ENCODE measurements at regions not wholly inside any gene's neighbourhood (a gene's known extent, or its start where the extent isn't known, plus 50 kb on each side); places are given as distances from the start of the nearest gene placed in this dataset.

DNA sequence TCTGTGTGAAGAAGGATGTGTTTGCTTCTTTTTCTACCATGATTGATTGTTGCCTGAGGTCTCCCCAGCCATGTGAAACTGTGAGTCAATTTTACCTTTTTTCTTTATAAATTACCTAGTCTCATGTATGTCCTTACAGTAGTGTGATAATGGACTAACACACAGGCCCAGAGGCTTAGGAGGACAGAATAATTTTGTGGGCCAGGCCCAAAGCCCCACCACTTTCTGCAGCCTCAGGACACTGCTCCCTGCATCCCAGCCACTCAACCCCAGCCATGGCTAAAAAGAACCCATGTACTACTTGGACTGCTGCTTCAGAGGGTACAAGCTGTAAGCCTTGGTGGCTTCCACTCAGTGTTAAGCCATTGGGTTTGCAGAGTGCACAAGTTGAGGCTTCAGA lies 512.7 kb upstream of the CT83 start:
- no peaks in the 10 kb centered on the region for H3F3A ChIP-seq (ENCODE audit: low read depth)
- no peak overlapping the region for H3K4me2 ChIP-seq
- no peaks in the 10 kb centered on the region for H3K4me1 ChIP-seq
- Mint-ChIP-seq H3K27me3 (ENCODE audit: insufficient read depth, low read depth) (peaks cover 2% of the 10 kb centered on the region), H3K4me3 (no peak overlapping the region), H3K9me3 (peaks cover 21% of the 10 kb centered on the region), H3K4me1 (no peaks in the 10 kb centered on the region), H3K36me3 (no peaks in the 10 kb centered on the region), H3K27ac (no peak overlapping the region)
- TF ChIP-seq EZH2 (IDR thresholded peaks at IDR 0.05): no peak
- no peak for TF ChIP-seq EZH2phosphoT487 (IDR thresholded peaks at IDR 0.05)
- TF ChIP-seq, protein P1, sequence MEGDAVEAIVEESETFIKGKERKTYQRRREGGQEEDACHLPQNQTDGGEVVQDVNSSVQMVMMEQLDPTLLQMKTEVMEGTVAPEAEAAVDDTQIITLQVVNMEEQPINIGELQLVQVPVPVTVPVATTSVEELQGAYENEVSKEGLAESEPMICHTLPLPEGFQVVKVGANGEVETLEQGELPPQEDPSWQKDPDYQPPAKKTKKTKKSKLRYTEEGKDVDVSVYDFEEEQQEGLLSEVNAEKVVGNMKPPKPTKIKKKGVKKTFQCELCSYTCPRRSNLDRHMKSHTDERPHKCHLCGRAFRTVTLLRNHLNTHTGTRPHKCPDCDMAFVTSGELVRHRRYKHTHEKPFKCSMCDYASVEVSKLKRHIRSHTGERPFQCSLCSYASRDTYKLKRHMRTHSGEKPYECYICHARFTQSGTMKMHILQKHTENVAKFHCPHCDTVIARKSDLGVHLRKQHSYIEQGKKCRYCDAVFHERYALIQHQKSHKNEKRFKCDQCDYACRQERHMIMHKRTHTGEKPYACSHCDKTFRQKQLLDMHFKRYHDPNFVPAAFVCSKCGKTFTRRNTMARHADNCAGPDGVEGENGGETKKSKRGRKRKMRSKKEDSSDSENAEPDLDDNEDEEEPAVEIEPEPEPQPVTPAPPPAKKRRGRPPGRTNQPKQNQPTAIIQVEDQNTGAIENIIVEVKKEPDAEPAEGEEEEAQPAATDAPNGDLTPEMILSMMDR (IDR thresholded peaks at IDR 0.05): no peak
- no peak overlapping the region for H3K27ac ChIP-seq
- H3K4me3 ChIP-seq: no peak overlapping the region
- no peaks in the 10 kb centered on the region for H3K79me2 ChIP-seq (ENCODE audit: low read depth)
- no peak overlapping the region for H3K9ac ChIP-seq
- H3K27me3 ChIP-seq: no peaks in the 10 kb centered on the region
- H4K20me1 ChIP-seq (ENCODE audit: low read depth): no peaks in the 10 kb centered on the region
- H2AFZ ChIP-seq (replicated peaks): no peak overlapping the region
- no peaks in the 10 kb centered on the region for H3K36me3 ChIP-seq
- H3K9me3 ChIP-seq (ENCODE audit: low read depth): no peaks in the 10 kb centered on the region
- DNase-seq (ENCODE audit: low spot score): no peak

DNA sequence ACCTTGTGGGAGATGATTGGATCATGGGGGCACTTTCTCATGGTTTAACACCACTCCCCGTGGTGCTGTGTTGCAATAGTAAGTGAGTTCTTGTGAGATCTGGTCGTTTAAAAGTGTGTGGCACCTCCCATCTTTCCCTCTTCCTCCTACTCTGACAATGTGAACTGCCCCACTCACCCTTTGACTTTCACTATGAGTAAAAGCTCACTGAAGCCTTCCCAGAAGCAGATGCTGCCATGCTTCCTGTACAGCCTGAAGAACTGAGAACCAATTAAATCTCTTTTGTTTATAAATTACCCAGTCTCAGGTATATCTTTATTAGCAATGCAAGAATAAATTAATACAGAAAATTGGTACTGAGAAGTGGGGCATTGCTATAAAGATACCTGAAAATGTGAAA lies 509.6 kb upstream of the CT83 start:
- H3K9me3 ChIP-seq (ENCODE audit: low read depth): no peaks in the 10 kb centered on the region
- Mint-ChIP-seq H3K27ac (no peak overlapping the region), H3K4me1 (no peaks in the 10 kb centered on the region), H3K36me3 (no peaks in the 10 kb centered on the region), H3K9me3 (peaks cover 15% of the 10 kb centered on the region), H3K4me3 (no peak overlapping the region), H3K27me3 (ENCODE audit: insufficient read depth, low read depth) (no peaks in the 10 kb centered on the region)
- no peaks in the 10 kb centered on the region for H4K20me1 ChIP-seq (ENCODE audit: low read depth)
- H3K4me3 ChIP-seq: no peak overlapping the region
- no peaks in the 10 kb centered on the region for H3K79me2 ChIP-seq (ENCODE audit: low read depth)
- DNase-seq (ENCODE audit: low spot score): no peak
- no peak overlapping the region for H3K9ac ChIP-seq
- no peaks in the 10 kb centered on the region for H3K36me3 ChIP-seq
- TF ChIP-seq, protein P1 (IDR thresholded peaks at IDR 0.05): no peak
- TF ChIP-seq EZH2 (IDR thresholded peaks at IDR 0.05) (no peak), EZH2phosphoT487 (IDR thresholded peaks at IDR 0.05) (no peak)
- no peaks in the 10 kb centered on the region for H3K27me3 ChIP-seq
- H3K27ac ChIP-seq: no peak overlapping the region
- no peak overlapping the region for H2AFZ ChIP-seq (replicated peaks)
- H3K4me1 ChIP-seq: no peaks in the 10 kb centered on the region
- no peak overlapping the region for H3K4me2 ChIP-seq
- H3F3A ChIP-seq (ENCODE audit: low read depth): no peaks in the 10 kb centered on the region

DNA sequence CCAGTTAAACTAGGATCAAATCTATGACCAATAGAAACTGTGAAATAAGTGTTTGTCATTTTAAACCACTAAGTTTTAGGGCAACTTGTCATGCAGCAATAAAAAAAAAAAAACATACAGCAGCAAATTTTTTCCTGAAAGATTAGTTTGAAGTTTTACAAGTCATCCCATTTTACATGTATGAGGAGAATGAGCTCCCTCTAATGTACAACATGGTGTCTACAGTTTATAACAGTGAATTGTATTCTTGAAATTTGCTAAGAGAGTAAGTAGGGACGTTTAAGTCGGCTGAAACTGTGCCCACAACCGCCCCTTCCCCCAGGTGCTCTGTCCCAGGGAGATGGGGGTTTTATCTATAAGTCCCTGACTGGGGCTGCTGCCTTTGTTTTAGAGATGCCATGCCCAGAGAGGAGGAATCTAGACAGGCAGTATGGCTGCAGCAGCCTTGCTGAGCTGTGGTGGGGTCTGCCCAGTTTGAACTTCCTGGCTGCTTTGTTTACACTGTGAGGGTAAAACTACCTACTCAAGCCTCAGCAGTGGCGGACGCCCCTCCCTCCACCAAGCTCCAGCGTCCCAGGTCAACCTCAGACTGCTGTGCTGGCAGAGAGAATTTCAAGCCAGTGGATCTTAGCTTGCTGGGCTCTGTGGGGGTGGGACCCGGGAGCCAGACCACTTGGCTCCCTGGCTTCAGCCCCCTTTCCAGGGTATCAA lies 499.3 kb upstream of the CT83 start:
- TF ChIP-seq EZH2 (IDR thresholded peaks at IDR 0.05): no peak
- no peak for TF ChIP-seq EZH2phosphoT487 (IDR thresholded peaks at IDR 0.05)
- TF ChIP-seq, protein P1 (IDR thresholded peaks at IDR 0.05): peak; percentile 41
- no peak for DNase-seq (ENCODE audit: low spot score)
- H3K4me3 Mint-ChIP-seq: no peak overlapping the region
- Histone ChIP-seq H3K9me3 (ENCODE audit: low read depth) (no peaks in the 10 kb centered on the region), H3K4me3 (no peak overlapping the region), H3K27ac (no peak overlapping the region), H3K27me3 (no peaks in the 10 kb centered on the region), H3K4me1 (no peaks in the 10 kb centered on the region), H4K20me1 (ENCODE audit: low read depth) (no peaks in the 10 kb centered on the region), H3K79me2 (ENCODE audit: low read depth) (no peaks in the 10 kb centered on the region), H2AFZ (replicated peaks) (peak overlapping the region; percentile 54), H3K9ac (no peak overlapping the region), H3F3A (ENCODE audit: low read depth) (no peaks in the 10 kb centered on the region), H3K36me3 (no peaks in the 10 kb centered on the region), H3K4me2 (no peak overlapping the region)
- peaks cover 4% of the 10 kb centered on the region for H3K4me1 Mint-ChIP-seq
- H3K9me3 Mint-ChIP-seq: no peaks in the 10 kb centered on the region
- H3K27ac Mint-ChIP-seq: peak overlapping the region; percentile 57
- no peaks in the 10 kb centered on the region for H3K27me3 Mint-ChIP-seq (ENCODE audit: insufficient read depth, low read depth)
- H3K36me3 Mint-ChIP-seq: no peaks in the 10 kb centered on the region

Measured in neural progenitor cell (in vitro differentiated cells).